K562 (cell line): ENCODE measurements at regions not wholly inside any gene's neighbourhood (a gene's known extent, or its start where the extent isn't known, plus 50 kb on each side); places are given as distances from the start of the nearest gene placed in this dataset.

Source experiments
- ATAC-seq: fragments of 200-7000 bp; cut with Tn5 transposase; 3 replicates; pipeline ENCODE4 v1.9.1; 2020; ENCODE audit warnings: moderate library complexity
- BruUV-seq: library from RNA; stranded (reverse); fragments of 400-500 nt; replicated peaks from 2 replicates; lab custom pipeline; 2021; lab: Mats Ljungman, UMichigan
- CTCF ChIA-PET: fragments of 300-600 bp; formaldehyde crosslinking; extraction: SDS; loops from one replicate; lab custom pipeline; 2021; ENCODE audit warnings: low intra/inter-chr PET ratio; lab: Yijun Ruan, JAX
- POLR2A ChIA-PET: fragments of 300-600, 350-650 bp; sonication (Branson Sonifier 250); formaldehyde crosslinking; extraction: SDS; loops from one replicate; lab custom pipeline; 2021; ENCODE audit warnings: antibody characterized with exemption, inconsistent platforms; lab: Yijun Ruan, JAX
- DNase-seq, 4 experiments: peaks; one replicate each; pipeline versions ENCODE4 v3.0.0 to v3.0.0-alpha.2; 2011 to 2018; ENCODE audit warnings: low spot score in 3 of 4, mixed read lengths in 3 of 4; ENCODE audit errors: extremely low read depth in 1 of 4
- FAIRE-seq: peaks from 2 replicates; lab custom pipeline; 2011; peaks lifted over from hg19 to GRCh38; lab: Jason Lieb, UNC
- H2AFZ ChIP-seq: 2 replicates; pipeline ENCODE4 v1.6.0; 2011; ENCODE audit warnings: low read depth, low read length, control low read depth, inconsistent platforms
- H3K27ac ChIP-seq: fragments of 200-600 bp; 3 replicates; pipeline ENCODE4 v1.8.0; 2011; ENCODE audit warnings: low read depth, mild to moderate bottlenecking, control low read depth, inconsistent platforms, low read length, moderate library complexity, mixed read lengths; ENCODE audit errors: extremely low read depth
- H3K27me3 ChIP-seq, 2 experiments: fragments of 300-600 bp in 1 of 2; 2 replicates in 1 of 2; 3 replicates in 1 of 2; pipeline versions ENCODE4 v1.6.0 to v1.8.0; 2011; ENCODE audit warnings: inconsistent platforms in 2 of 2, low read length in 2 of 2, mild to moderate bottlenecking in 1 of 2, mixed read lengths in 1 of 2, moderate library complexity in 1 of 2; ENCODE audit not compliant: control insufficient read depth in 2 of 2, insufficient read depth in 2 of 2
- H3K36me3 ChIP-seq: fragments of 300-600 bp; 3 replicates; pipeline ENCODE4 v1.8.0; 2011; ENCODE audit warnings: mild to moderate bottlenecking, low read length, inconsistent platforms; ENCODE audit not compliant: control insufficient read depth, insufficient read depth
- H3K4me1 ChIP-seq, 2 experiments: fragments of 200-600 bp in 1 of 2; replicated peaks in 1 of 2; 2 replicates in 1 of 2; 3 replicates in 1 of 2; pipeline versions ENCODE4 v1.5.1 to v1.8.0; 2011; ENCODE audit warnings: inconsistent platforms in 2 of 2, low read length in 2 of 2, mild to moderate bottlenecking in 1 of 2, mixed read lengths in 1 of 2, moderate library complexity in 1 of 2; ENCODE audit not compliant: control insufficient read depth in 2 of 2, insufficient read depth in 2 of 2
- H3K4me2 ChIP-seq: 2 replicates; pipeline ENCODE4 v1.6.1; 2011; ENCODE audit warnings: low read length, control low read depth, inconsistent platforms, mixed read lengths; ENCODE audit not compliant: insufficient read depth
- H3K4me3 ChIP-seq: fragments of 200-600 bp; sonication (generic), shearing (Covaris generic); 2 replicates; pipeline ENCODE4 v1.5.1; 2016; ENCODE audit warnings: control low read depth, inconsistent platforms
- H3K79me2 ChIP-seq: fragments of 200-600 bp; 3 replicates; pipeline ENCODE4 v1.8.0; 2011; ENCODE audit warnings: low read length, inconsistent platforms; ENCODE audit not compliant: control insufficient read depth, insufficient read depth
- H3K9ac ChIP-seq, 2 experiments: 2 replicates each; pipeline versions ENCODE4 v1.6.0 to v1.6.1; 2011; ENCODE audit warnings: low read depth in 2 of 2, low read length in 2 of 2, control low read depth in 1 of 2, inconsistent platforms in 1 of 2, mild to moderate bottlenecking in 1 of 2, mixed read lengths in 1 of 2; ENCODE audit not compliant: insufficient read depth in 1 of 2
- H3K9me1 ChIP-seq: one replicate; pipeline ENCODE4 v1.6.0; 2011; ENCODE audit warnings: inconsistent platforms, mild to moderate bottlenecking, low read length, moderate library complexity; ENCODE audit not compliant: control insufficient read depth, insufficient read depth
- H3K9me3 ChIP-seq: replicated peaks from 2 replicates; pipeline ENCODE4 v1.5.1; 2011; ENCODE audit warnings: low read depth, low read length, inconsistent platforms; ENCODE audit not compliant: control insufficient read depth, insufficient read depth
- H4K20me1 ChIP-seq: replicated peaks from 2 replicates; pipeline ENCODE4 v1.6.1; 2011; ENCODE audit warnings: low read length, inconsistent platforms, mixed read lengths; ENCODE audit not compliant: control insufficient read depth, insufficient read depth
- CBX3 ChIP-seq, 2 experiments: IDR thresholded peaks; 1 replicate in 1 of 2; 2 replicates in 1 of 2; pipeline ENCODE4 v1.6.1; 2012; ENCODE audit warnings: inconsistent platforms in 2 of 2, low read length in 2 of 2, borderline replicate concordance in 1 of 2, control low read depth in 1 of 2
- CBX5 ChIP-seq: IDR thresholded peaks from 2 replicates; pipeline ENCODE4 v1.6.1; 2014; ENCODE audit warnings: low read depth, borderline replicate concordance
- EHMT2 ChIP-seq: fragments of 450-650 bp; IDR thresholded peaks from 2 replicates; pipeline ENCODE4 v1.6.1; 2018; ENCODE audit warnings: antibody characterized with exemption
- GATAD2B ChIP-seq: fragments of 450-650 bp; IDR thresholded peaks from 2 replicates; pipeline ENCODE4 v1.6.1; 2017; ENCODE audit warnings: mild to moderate bottlenecking, borderline replicate concordance
- ZNF668 ChIP-seq: fragments of 250-450 bp; sonication (Bioruptor Pico); IDR thresholded peaks from 2 replicates; pipeline ENCODE4 v1.8.0; 2022; ENCODE audit warnings: mild to moderate bottlenecking, inconsistent platforms
- WGBS: fragments of 100-300 bp; shearing (Covaris generic); methylation state at CpG from one replicate; pipeline ENCODE4 v1.1.6; 2016; ENCODE audit warnings: low coverage, mixed read lengths; ENCODE audit not compliant: insufficient coverage; ENCODE audit errors: missing lambda C conversion rate; 5-methylcytosine and 5-hydroxymethylcytosine counted together
- in situ Hi-C: fragments of 300-500 bp; cut with MboI; formaldehyde crosslinking; loops from 4 replicates; pipeline ENCODE4 v1.15.0; 2018; ENCODE audit warnings: inconsistent platforms, mixed read lengths
- intact Hi-C: fragments of 100-400 bp; cut with micrococcal nuclease; formaldehyde crosslinking; loops from 2 replicates; pipeline ENCODE4 v1.14.2; 2022
- TF ChIP-seq, protein P1 (sequence below), 2 experiments: fragments of 450-650 bp; conservative IDR thresholded peaks; 2 replicates each; pipeline ENCODE4 v1.6.1; 2017; ENCODE audit warnings: mild to moderate bottlenecking in 2 of 2, moderate library complexity in 2 of 2
- TF ChIP-seq, protein P2 (sequence below): fragments of 450-650 bp; IDR thresholded peaks from 2 replicates; pipeline ENCODE4 v1.6.1; 2018; ENCODE audit warnings: mild to moderate bottlenecking, low read depth; ENCODE audit not compliant: partially characterized antibody
- TF ChIP-seq, protein P3 (sequence below): sonication (generic); formaldehyde crosslinking; IDR thresholded peaks from 2 replicates; pipeline ENCODE4 v1.8.0; 2022; ENCODE audit warnings: mild to moderate bottlenecking, missing genetic modification reagents
- TF ChIP-seq, protein P4 (sequence below): fragments of 450-650 bp; IDR thresholded peaks from 2 replicates; pipeline ENCODE4 v1.6.1; 2016
- TF ChIP-seq, protein P5 (sequence below): fragments of 450-650 bp; IDR thresholded peaks from 2 replicates; pipeline ENCODE4 v1.7.0; 2016; ENCODE audit warnings: borderline replicate concordance

DNA sequence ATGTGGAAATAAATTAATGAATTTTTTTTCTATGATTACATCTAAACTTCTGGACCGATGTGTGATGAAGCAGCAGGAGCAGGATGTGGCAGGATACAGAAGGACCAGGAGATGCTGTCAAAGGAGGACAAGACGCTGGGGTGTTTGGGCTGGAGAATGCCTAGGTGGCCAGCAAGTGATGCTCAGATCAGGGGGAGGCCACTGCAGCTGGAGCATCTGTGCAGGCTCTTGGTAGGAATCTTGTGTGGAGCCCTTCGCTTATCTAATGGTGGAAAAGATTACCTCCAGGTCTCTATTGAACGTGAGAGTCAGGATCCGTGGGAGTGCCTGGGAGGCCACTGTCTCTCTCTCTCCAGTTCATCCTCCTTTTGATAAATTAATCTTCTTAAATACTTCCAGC lies 79.8 kb downstream of the MRPL36 start (continued):
- TF ChIP-seq, protein P1, sequence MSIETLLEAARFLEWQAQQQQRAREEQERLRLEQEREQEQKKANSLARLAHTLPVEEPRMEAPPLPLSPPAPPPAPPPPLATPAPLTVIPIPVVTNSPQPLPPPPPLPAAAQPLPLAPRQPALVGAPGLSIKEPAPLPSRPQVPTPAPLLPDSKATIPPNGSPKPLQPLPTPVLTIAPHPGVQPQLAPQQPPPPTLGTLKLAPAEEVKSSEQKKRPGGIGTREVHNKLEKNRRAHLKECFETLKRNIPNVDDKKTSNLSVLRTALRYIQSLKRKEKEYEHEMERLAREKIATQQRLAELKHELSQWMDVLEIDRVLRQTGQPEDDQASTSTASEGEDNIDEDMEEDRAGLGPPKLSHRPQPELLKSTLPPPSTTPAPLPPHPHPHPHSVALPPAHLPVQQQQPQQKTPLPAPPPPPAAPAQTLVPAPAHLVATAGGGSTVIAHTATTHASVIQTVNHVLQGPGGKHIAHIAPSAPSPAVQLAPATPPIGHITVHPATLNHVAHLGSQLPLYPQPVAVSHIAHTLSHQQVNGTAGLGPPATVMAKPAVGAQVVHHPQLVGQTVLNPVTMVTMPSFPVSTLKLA (conservative IDR thresholded peaks at IDR 0.05) = no peak

DNA sequence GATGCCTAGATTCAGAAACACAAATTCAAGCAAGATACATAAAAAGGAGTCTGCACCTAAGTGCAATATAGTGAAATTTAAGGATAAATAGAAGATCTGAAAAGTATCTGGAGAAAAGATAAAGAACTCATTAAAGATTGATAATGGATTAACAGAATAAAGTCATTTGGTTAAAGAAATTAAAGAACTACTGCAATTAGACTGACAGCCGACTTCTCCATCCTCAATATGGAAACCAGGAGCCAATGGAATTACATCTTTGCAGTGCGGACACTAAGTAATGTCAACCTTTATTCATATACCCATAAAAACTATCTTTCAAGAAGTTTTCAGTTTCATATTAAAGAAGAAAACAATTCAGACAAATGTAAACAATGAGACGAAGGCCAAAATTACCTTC lies 81.0 kb downstream of the MRPL36 start:
- POLR2A ChIA-PET = no interaction called here
- no peak overlapping the region for H3K27ac ChIP-seq
- H3K36me3 ChIP-seq = no peaks in the 10 kb centered on the region
- no peaks in the 10 kb centered on the region for H3K4me1 ChIP-seq
- H3K4me2 ChIP-seq = no peak overlapping the region
- FAIRE-seq (peak; percentile 69), ATAC-seq (no peak), DNase-seq (peak in 1 of 4 experiments; percentile 41)
- no peak overlapping the region for H3K9ac ChIP-seq
- H3K9me3 ChIP-seq = peaks cover 4% of the 10 kb centered on the region; the same call in 1 of the 2 replicates
- H3K9me1 ChIP-seq = no peaks in the 10 kb centered on the region
- BruUV-seq = no TSS peak
- H3K4me3 ChIP-seq = no peak overlapping the region
- H3K79me2 ChIP-seq = no peaks in the 10 kb centered on the region
- no peaks in the 10 kb centered on the region for H4K20me1 ChIP-seq
- WGBS = 6% methylated on average over 3 of the region's 3 CpGs
- H3K27me3 ChIP-seq = peaks cover 0 to 9% of the 10 kb centered on the region in 2 experiments; a peak in 1 of 5 replicates
- intact Hi-C loops (no loop called here), in situ Hi-C loops (no loop called here)
- CTCF ChIA-PET = no interaction called here
- no peak overlapping the region for H2AFZ ChIP-seq
- TF ChIP-seq, protein P2, sequence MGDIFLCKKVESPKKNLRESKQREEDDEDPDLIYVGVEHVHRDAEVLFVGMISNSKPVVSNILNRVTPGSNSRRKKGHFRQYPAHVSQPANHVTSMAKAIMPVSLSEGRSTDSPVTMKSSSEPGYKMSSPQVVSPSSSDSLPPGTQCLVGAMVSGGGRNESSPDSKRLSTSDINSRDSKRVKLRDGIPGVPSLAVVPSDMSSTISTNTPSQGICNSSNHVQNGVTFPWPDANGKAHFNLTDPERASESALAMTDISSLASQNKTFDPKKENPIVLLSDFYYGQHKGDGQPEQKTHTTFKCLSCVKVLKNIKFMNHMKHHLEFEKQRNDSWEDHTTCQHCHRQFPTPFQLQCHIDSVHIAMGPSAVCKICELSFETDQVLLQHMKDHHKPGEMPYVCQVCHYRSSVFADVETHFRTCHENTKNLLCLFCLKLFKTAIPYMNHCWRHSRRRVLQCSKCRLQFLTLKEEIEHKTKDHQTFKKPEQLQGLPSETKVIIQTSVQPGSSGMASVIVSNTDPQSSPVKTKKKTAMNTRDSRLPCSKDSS = peak; percentile 52
- TF ChIP-seq EHMT2 (0 out of 2 replicates have a peak, but pooled peaks have one; percentile 19), CBX5 (peak; percentile 94), ZNF668 (CRISPR knock-in tag) (no peak), CBX3 (IDR thresholded peaks at IDR 0.05; ENCODE audit: borderline replicate concordance in 1 of 2, low read length in 2 of 2) (peak in 1 of 2 experiments; percentile 98; a peak in 2 of 3 replicates), GATAD2B (0 out of 2 replicates have a peak, but pooled peaks have one; percentile 32)
- TF ChIP-seq, protein P3, sequence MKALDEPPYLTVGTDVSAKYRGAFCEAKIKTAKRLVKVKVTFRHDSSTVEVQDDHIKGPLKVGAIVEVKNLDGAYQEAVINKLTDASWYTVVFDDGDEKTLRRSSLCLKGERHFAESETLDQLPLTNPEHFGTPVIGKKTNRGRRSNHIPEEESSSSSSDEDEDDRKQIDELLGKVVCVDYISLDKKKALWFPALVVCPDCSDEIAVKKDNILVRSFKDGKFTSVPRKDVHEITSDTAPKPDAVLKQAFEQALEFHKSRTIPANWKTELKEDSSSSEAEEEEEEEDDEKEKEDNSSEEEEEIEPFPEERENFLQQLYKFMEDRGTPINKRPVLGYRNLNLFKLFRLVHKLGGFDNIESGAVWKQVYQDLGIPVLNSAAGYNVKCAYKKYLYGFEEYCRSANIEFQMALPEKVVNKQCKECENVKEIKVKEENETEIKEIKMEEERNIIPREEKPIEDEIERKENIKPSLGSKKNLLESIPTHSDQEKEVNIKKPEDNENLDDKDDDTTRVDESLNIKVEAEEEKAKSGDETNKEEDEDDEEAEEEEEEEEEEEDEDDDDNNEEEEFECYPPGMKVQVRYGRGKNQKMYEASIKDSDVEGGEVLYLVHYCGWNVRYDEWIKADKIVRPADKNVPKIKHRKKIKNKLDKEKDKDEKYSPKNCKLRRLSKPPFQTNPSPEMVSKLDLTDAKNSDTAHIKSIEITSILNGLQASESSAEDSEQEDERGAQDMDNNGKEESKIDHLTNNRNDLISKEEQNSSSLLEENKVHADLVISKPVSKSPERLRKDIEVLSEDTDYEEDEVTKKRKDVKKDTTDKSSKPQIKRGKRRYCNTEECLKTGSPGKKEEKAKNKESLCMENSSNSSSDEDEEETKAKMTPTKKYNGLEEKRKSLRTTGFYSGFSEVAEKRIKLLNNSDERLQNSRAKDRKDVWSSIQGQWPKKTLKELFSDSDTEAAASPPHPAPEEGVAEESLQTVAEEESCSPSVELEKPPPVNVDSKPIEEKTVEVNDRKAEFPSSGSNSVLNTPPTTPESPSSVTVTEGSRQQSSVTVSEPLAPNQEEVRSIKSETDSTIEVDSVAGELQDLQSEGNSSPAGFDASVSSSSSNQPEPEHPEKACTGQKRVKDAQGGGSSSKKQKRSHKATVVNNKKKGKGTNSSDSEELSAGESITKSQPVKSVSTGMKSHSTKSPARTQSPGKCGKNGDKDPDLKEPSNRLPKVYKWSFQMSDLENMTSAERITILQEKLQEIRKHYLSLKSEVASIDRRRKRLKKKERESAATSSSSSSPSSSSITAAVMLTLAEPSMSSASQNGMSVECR (CRISPR knock-in tag) = no peak
- TF ChIP-seq, protein P4, sequence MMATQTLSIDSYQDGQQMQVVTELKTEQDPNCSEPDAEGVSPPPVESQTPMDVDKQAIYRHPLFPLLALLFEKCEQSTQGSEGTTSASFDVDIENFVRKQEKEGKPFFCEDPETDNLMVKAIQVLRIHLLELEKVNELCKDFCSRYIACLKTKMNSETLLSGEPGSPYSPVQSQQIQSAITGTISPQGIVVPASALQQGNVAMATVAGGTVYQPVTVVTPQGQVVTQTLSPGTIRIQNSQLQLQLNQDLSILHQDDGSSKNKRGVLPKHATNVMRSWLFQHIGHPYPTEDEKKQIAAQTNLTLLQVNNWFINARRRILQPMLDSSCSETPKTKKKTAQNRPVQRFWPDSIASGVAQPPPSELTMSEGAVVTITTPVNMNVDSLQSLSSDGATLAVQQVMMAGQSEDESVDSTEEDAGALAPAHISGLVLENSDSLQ = peak; percentile 27; the same call in 1 of the 2 replicates
- TF ChIP-seq, protein P5, sequence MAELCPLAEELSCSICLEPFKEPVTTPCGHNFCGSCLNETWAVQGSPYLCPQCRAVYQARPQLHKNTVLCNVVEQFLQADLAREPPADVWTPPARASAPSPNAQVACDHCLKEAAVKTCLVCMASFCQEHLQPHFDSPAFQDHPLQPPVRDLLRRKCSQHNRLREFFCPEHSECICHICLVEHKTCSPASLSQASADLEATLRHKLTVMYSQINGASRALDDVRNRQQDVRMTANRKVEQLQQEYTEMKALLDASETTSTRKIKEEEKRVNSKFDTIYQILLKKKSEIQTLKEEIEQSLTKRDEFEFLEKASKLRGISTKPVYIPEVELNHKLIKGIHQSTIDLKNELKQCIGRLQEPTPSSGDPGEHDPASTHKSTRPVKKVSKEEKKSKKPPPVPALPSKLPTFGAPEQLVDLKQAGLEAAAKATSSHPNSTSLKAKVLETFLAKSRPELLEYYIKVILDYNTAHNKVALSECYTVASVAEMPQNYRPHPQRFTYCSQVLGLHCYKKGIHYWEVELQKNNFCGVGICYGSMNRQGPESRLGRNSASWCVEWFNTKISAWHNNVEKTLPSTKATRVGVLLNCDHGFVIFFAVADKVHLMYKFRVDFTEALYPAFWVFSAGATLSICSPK = no peak
